SU-DHL-6 (cell line): ENCODE measurements at regions not wholly inside any gene's neighbourhood (a gene's known extent, or its start where the extent isn't known, plus 50 kb on each side); places are given as distances from the start of the nearest gene placed in this dataset.

Experiments used
- H2AFZ ChIP-seq: fragments of 200-600 bp; sonication (generic); 2 replicates; pipeline ENCODE4 v1.6.1; 2014; ENCODE audit warnings: low read depth, mild to moderate bottlenecking, moderate library complexity, mixed read lengths, antibody characterized with exemption, low read length; ENCODE audit not compliant: severe bottlenecking
- H3F3A ChIP-seq: fragments of 200-600 bp; shearing (Covaris generic); 2 replicates; pipeline ENCODE4 v1.6.0; 2016; ENCODE audit warnings: antibody characterized with exemption, mild to moderate bottlenecking; ENCODE audit not compliant: insufficient read depth
- H3K27ac ChIP-seq: fragments of 200-600 bp; sonication (generic); 2 replicates; pipeline ENCODE4 v1.5.1; 2016; ENCODE audit warnings: low read depth, mild to moderate bottlenecking, low read length, moderate library complexity, mixed read lengths
- H3K27me3 ChIP-seq: fragments of 200-600 bp; sonication (generic), shearing (Covaris generic); 2 replicates; pipeline ENCODE4 v1.6.0; 2014; ENCODE audit warnings: mild to moderate bottlenecking, low read length
- H3K36me3 ChIP-seq: fragments of 200-600 bp; sonication (generic); 2 replicates; pipeline ENCODE4 v1.6.1; 2014; ENCODE audit warnings: mild to moderate bottlenecking, low read length, mixed read lengths
- H3K4me2 ChIP-seq: fragments of 300-600, 200-600 bp; shearing (Covaris generic), sonication (generic); 2 replicates; pipeline ENCODE4 v1.6.0; 2014; ENCODE audit warnings: low read length, low read depth, mild to moderate bottlenecking; ENCODE audit not compliant: poor library complexity, severe bottlenecking
- H3K4me3 ChIP-seq: fragments of 200-600 bp; sonication (generic); 2 replicates; pipeline ENCODE4 v1.5.1; 2014; ENCODE audit warnings: antibody characterized with exemption, low read length, mild to moderate bottlenecking, mixed read lengths; ENCODE audit not compliant: insufficient read depth, poor library complexity, severe bottlenecking
- H3K79me2 ChIP-seq: fragments of 200-600 bp; sonication (generic); 2 replicates; pipeline ENCODE4 v1.6.1; 2014; ENCODE audit warnings: mild to moderate bottlenecking, low read length, moderate library complexity; ENCODE audit not compliant: insufficient read depth
- H3K9ac ChIP-seq: fragments of 200-600 bp; sonication (generic); 2 replicates; pipeline ENCODE4 v1.7.0; 2014; ENCODE audit warnings: mild to moderate bottlenecking, low read length
- H3K9me2 ChIP-seq: fragments of 200-600 bp; sonication (generic); replicated peaks from 2 replicates; pipeline ENCODE4 v1.6.1; 2014; ENCODE audit warnings: low read length; ENCODE audit not compliant: insufficient read depth
- H3K9me3 ChIP-seq: fragments of 200-600 bp; sonication (generic); 2 replicates; pipeline ENCODE4 v1.6.1; 2014; ENCODE audit warnings: low read length, mixed read lengths; ENCODE audit not compliant: insufficient read depth
- H4K20me1 ChIP-seq: fragments of 200-600 bp; sonication (generic); 2 replicates; pipeline ENCODE4 v1.6.1; 2014; ENCODE audit warnings: low read depth, mild to moderate bottlenecking, antibody characterized with exemption, low read length, moderate library complexity, mixed read lengths
- CTCF ChIP-seq: fragments of 200-600 bp; sonication (generic); IDR thresholded peaks from one replicate; pipeline ENCODE4 v1.5.1; 2017; ENCODE audit warnings: antibody characterized with exemption, mild to moderate bottlenecking, low read length, moderate library complexity; ENCODE audit not compliant: insufficient read depth, poor library complexity, severe bottlenecking
- EZH2phosphoT487 ChIP-seq: fragments of 200-600 bp; sonication (generic), shearing (Covaris generic); conservative IDR thresholded peaks from 2 replicates; pipeline ENCODE4 v1.6.1; 2018; ENCODE audit warnings: mild to moderate bottlenecking, antibody characterized with exemption, low read length, moderate library complexity, mixed read lengths

DNA sequence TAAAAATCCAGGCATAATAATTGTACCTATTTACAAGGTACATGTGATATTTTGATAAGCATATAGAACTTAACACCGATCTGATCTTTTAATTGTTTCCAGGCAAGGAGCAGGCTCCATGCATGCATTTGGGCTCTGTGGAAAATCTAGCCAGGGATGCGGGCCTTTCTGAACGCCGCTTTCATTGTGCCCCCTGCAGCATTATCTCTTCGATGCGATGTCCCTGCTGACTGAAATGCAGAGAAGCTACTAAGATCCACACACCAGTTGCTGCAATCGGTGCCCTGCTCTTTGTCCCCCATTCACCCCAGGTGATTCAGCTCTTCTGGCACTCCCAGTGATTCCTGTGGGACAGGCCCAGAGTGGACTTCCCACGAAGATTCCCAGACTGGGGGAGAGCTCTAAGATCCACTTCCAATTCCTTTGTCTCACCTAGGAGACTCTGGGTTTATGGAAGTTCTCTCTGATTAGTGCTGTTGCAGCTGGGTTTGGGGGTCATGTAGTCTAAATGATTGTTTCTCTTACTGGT lies 254.3 kb upstream of the AGA start:
- Histone ChIP-seq H3K4me3 (no peak overlapping the region), H3K9me2 (no peaks in the 10 kb centered on the region), H3K79me2 (no peaks in the 10 kb centered on the region), H3K36me3 (no peaks in the 10 kb centered on the region), H3K27me3 (no peaks in the 10 kb centered on the region), H3K9ac (no peak overlapping the region), H3K9me3 (no peaks in the 10 kb centered on the region), H2AFZ (no peak overlapping the region), H4K20me1 (no peaks in the 10 kb centered on the region), H3F3A (no peaks in the 10 kb centered on the region), H3K27ac (no peak overlapping the region), H3K4me2 (no peak overlapping the region)
- no peak for TF ChIP-seq CTCF
- TF ChIP-seq EZH2phosphoT487, result no peak

- H4K20me1 ChIP-seq, result no peaks in the 10 kb centered on the region
- H3K36me3 ChIP-seq, result no peaks in the 10 kb centered on the region
- no peak overlapping the region for H2AFZ ChIP-seq
- TF ChIP-seq EZH2phosphoT487 (no peak), CTCF (no peak)
- no peak overlapping the region for H3K4me2 ChIP-seq
- H3K79me2 ChIP-seq, result no peaks in the 10 kb centered on the region
- no peak overlapping the region for H3K4me3 ChIP-seq
- no peaks in the 10 kb centered on the region for H3F3A ChIP-seq
- H3K27me3 ChIP-seq, result no peaks in the 10 kb centered on the region
- H3K9ac ChIP-seq, result no peak overlapping the region
- H3K27ac ChIP-seq, result no peak overlapping the region
- no peaks in the 10 kb centered on the region for H3K9me3 ChIP-seq
- no peaks in the 10 kb centered on the region for H3K9me2 ChIP-seq
Measured at GRCh38 chr4:177699365-177700213, 257.4 kb upstream of the AGA start.

DNA sequence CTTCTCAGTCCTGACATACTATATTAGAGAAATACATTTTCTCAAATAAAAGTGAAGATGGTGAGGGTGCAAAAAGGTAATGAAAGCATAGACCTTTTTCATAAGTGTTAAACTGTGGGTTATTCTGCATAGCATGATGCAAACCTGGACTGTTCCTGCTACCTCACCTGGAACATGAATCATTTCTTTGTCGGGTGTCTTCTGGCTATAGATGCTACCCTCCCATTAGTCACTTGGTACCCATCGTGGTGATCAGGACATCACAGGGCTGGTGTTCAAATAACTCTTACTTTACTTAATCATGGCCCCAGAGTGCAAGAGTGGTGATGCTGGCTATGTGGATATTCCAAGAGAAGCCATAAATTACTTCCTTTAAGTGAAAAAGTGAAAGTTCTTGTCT lies 264.7 kb upstream of the AGA start:
- no peak for TF ChIP-seq EZH2phosphoT487
- no peak for TF ChIP-seq CTCF

More for the DNA sequence above, 264.7 kb upstream of the AGA start:
- Histone ChIP-seq H3K27ac (no peak overlapping the region), H3F3A (no peaks in the 10 kb centered on the region), H2AFZ (no peak overlapping the region), H3K36me3 (no peaks in the 10 kb centered on the region), H3K4me3 (no peak overlapping the region), H4K20me1 (no peaks in the 10 kb centered on the region), H3K79me2 (no peaks in the 10 kb centered on the region), H3K9me3 (no peaks in the 10 kb centered on the region), H3K4me2 (no peak overlapping the region), H3K27me3 (no peaks in the 10 kb centered on the region), H3K9me2 (no peaks in the 10 kb centered on the region), H3K9ac (no peak overlapping the region)
